H1 (cell line): ENCODE measurements at regions not wholly inside any gene's neighbourhood (a gene's known extent, or its start where the extent isn't known, plus 50 kb on each side); places are given as distances from the start of the nearest gene placed in this dataset.
A peak's percentile ranks its signal among the peaks of the same experiment; 100 is the strongest.

Experiments
- CTCF ChIA-PET: fragments of 300-600 bp; sonication (Branson Sonifier 250); formaldehyde crosslinking; loops from one replicate; lab custom pipeline; 2021; ENCODE audit not compliant: partially characterized antibody; lab: Charles Lee
- POLR2A ChIA-PET: fragments of 300-600 bp; sonication (Branson Sonifier 250); formaldehyde crosslinking; loops from one replicate; lab custom pipeline; 2021; ENCODE audit warnings: inconsistent platforms; ENCODE audit not compliant: partially characterized antibody; lab: Charles Lee
- DNase-seq, 2 experiments: peaks; one replicate each; pipeline versions ENCODE4 v3.0.0 to v3.0.0-alpha.2; 2010 to 2022; ENCODE audit warnings: low spot score in 2 of 2, low read depth in 1 of 2, mixed read lengths in 1 of 2
- FAIRE-seq: peaks from 2 replicates; lab custom pipeline; 2011; peaks lifted over from hg19 to GRCh38; lab: Jason Lieb, UNC
- H2AFZ ChIP-seq: 2 replicates; pipeline ENCODE4 v1.8.1; 2012; ENCODE audit warnings: low read length, inconsistent platforms
- H2AK5ac ChIP-seq: 2 replicates; pipeline ENCODE4 v1.6.1; 2013; ENCODE audit warnings: low read depth, low read length
- H2BK120ac ChIP-seq: replicated peaks from 2 replicates; pipeline ENCODE3; 2013; ENCODE audit warnings: low read depth, low read length, inconsistent platforms
- H2BK12ac ChIP-seq: 2 replicates; pipeline ENCODE4 v1.6.1; 2013; ENCODE audit warnings: low read depth, low read length
- H2BK15ac ChIP-seq: 2 replicates; pipeline ENCODE4 v1.6.1; 2013; ENCODE audit warnings: low read length
- H2BK20ac ChIP-seq: 2 replicates; pipeline ENCODE4 v1.6.1; 2013; ENCODE audit warnings: low read length
- H2BK5ac ChIP-seq: 2 replicates; pipeline ENCODE4 v1.6.1; 2013; ENCODE audit warnings: low read depth, low read length
- H3K14ac ChIP-seq: 2 replicates; pipeline ENCODE4 v1.6.1; 2013; ENCODE audit warnings: inconsistent platforms; ENCODE audit not compliant: insufficient read length
- H3K18ac ChIP-seq: 2 replicates; pipeline ENCODE4 v1.6.1; 2013; ENCODE audit warnings: low read length; ENCODE audit errors: extremely low read depth
- H3K23ac ChIP-seq: 2 replicates; pipeline ENCODE4 v1.6.1; 2013; ENCODE audit warnings: inconsistent platforms; ENCODE audit not compliant: insufficient read length
- H3K23me2 ChIP-seq: 2 replicates; pipeline ENCODE4 v1.6.1; 2013; ENCODE audit warnings: low read depth, low read length
- H3K27ac ChIP-seq: 2 replicates; pipeline ENCODE4 v1.6.1; 2011; ENCODE audit warnings: low read depth, low read length, inconsistent platforms
- H3K27me3 ChIP-seq, 4 experiments: replicated peaks in 1 of 4; 1 replicate in 1 of 4; 2 replicates in 3 of 4; pipeline versions ENCODE4 v1.6.1 to v1.8.1; 2011 to 2013; ENCODE audit warnings: low read length in 3 of 4, mild to moderate bottlenecking in 3 of 4, inconsistent platforms in 2 of 4, mixed read lengths in 2 of 4, moderate library complexity in 1 of 4; ENCODE audit not compliant: control insufficient read depth in 3 of 4, insufficient read depth in 3 of 4; ENCODE audit errors: extremely low read depth in 1 of 4
- H3K36me3 ChIP-seq, 4 experiments: 2 replicates each; pipeline versions ENCODE4 v1.6.1 to v1.8.1; 2011 to 2013; ENCODE audit warnings: mild to moderate bottlenecking in 4 of 4, low read length in 3 of 4, moderate library complexity in 2 of 4, control low read depth in 1 of 4, inconsistent platforms in 1 of 4; ENCODE audit not compliant: insufficient read depth in 4 of 4, control insufficient read depth in 2 of 4
- H3K4ac ChIP-seq: replicated peaks from 2 replicates; pipeline ENCODE3; 2013; ENCODE audit warnings: low read length, low read depth, mixed read lengths, inconsistent platforms; ENCODE audit not compliant: insufficient read length
- H3K4me1 ChIP-seq, 4 experiments: replicated peaks in 1 of 4; 1 replicate in 1 of 4; 2 replicates in 3 of 4; pipeline versions ENCODE4 v1.6.1 to v1.8.1; 2011 to 2013; ENCODE audit warnings: low read length in 3 of 4, inconsistent platforms in 2 of 4, mixed read lengths in 1 of 4; ENCODE audit not compliant: insufficient read depth in 4 of 4, control insufficient read depth in 3 of 4
- H3K4me2 ChIP-seq, 2 experiments: 2 replicates each; pipeline versions ENCODE4 v1.6.1 to v1.8.1; 2011 to 2013; ENCODE audit warnings: low read depth in 2 of 2, low read length in 2 of 2, control low read depth in 1 of 2, inconsistent platforms in 1 of 2, mild to moderate bottlenecking in 1 of 2; ENCODE audit not compliant: insufficient read depth in 1 of 2
- H3K4me3 ChIP-seq, 4 experiments: fragments of 200-600, 300-600 bp in 1 of 4; sonication (generic), shearing (Covaris generic), sonication (Bioruptor Twin) in 1 of 4; 2 replicates each; pipeline versions ENCODE4 v1.5.1 to v1.8.1; 2011 to 2016; ENCODE audit warnings: low read length in 4 of 4, low read depth in 3 of 4, control low read depth in 2 of 4, inconsistent platforms in 2 of 4, mild to moderate bottlenecking in 2 of 4, mixed read lengths in 1 of 4, moderate library complexity in 1 of 4; ENCODE audit not compliant: insufficient read depth in 2 of 4; ENCODE audit errors: extremely low read depth in 1 of 4
- H3K56ac ChIP-seq: replicated peaks from 2 replicates; pipeline ENCODE3; 2013; ENCODE audit warnings: low read depth, mild to moderate bottlenecking, mixed read lengths, low read length, inconsistent platforms; ENCODE audit not compliant: insufficient read length
- H3K79me1 ChIP-seq: 2 replicates; pipeline ENCODE4 v1.6.1; 2013; ENCODE audit warnings: low read depth, low read length, control low read depth
- H3K79me2 ChIP-seq, 2 experiments: 2 replicates each; pipeline versions ENCODE4 v1.6.1 to v1.8.1; 2012 to 2013; ENCODE audit warnings: low read length in 2 of 2, mild to moderate bottlenecking in 2 of 2, inconsistent platforms in 1 of 2; ENCODE audit not compliant: insufficient read depth in 2 of 2, control insufficient read depth in 1 of 2
- H3K9ac ChIP-seq, 4 experiments: replicated peaks in 1 of 4; 1 replicate in 1 of 4; 2 replicates in 3 of 4; pipeline versions ENCODE4 v1.6.1 to v1.8.1; 2011 to 2013; ENCODE audit warnings: low read depth in 3 of 4, low read length in 3 of 4, control low read depth in 2 of 4, mild to moderate bottlenecking in 2 of 4, moderate library complexity in 2 of 4, inconsistent platforms in 1 of 4; ENCODE audit errors: extremely low read depth in 1 of 4
- H3K9me3 ChIP-seq, 2 experiments: 2 replicates each; pipeline versions ENCODE4 v1.6.1 to v1.8.1; 2012 to 2013; ENCODE audit warnings: mild to moderate bottlenecking in 2 of 2, moderate library complexity in 2 of 2, control low read depth in 1 of 2, inconsistent platforms in 1 of 2, low read depth in 1 of 2, low read length in 1 of 2, mixed read lengths in 1 of 2; ENCODE audit not compliant: insufficient read depth in 2 of 2
- H4K20me1 ChIP-seq, 2 experiments: replicated peaks in 1 of 2; 2 replicates each; pipeline versions ENCODE3 to v1.8.1; 2011 to 2013; ENCODE audit warnings: inconsistent platforms in 2 of 2, low read length in 2 of 2, mild to moderate bottlenecking in 1 of 2; ENCODE audit not compliant: insufficient read depth in 2 of 2, control insufficient read depth in 1 of 2
- H4K5ac ChIP-seq: 2 replicates; pipeline ENCODE4 v1.6.1; 2013; ENCODE audit warnings: low read length, low read depth, mixed read lengths, inconsistent platforms; ENCODE audit not compliant: insufficient read length
- H4K8ac ChIP-seq: 2 replicates; pipeline ENCODE4 v1.8.0; 2013; ENCODE audit warnings: mild to moderate bottlenecking, moderate library complexity, low read length, inconsistent platforms; ENCODE audit not compliant: insufficient read depth; ENCODE audit errors: extremely low read depth
- H4K91ac ChIP-seq: replicated peaks from 2 replicates; pipeline ENCODE3; 2013; ENCODE audit warnings: low read length, mixed read lengths, inconsistent platforms; ENCODE audit not compliant: insufficient read length
- SAP30 ChIP-seq: fragments of 300-600 bp; sonication (generic); IDR thresholded peaks from 2 replicates; pipeline ENCODE4 v1.7.1; 2012; ENCODE audit warnings: low read length, moderate library complexity, mild to moderate bottlenecking, inconsistent platforms; ENCODE audit not compliant: insufficient read depth, insufficient replicate concordance
- WGBS, 2 experiments: shearing (Covaris generic) in 1 of 2; methylation state at CpG; one replicate each; pipeline versions ENCODE4 v1.1.6 to v1.1.7; 2013 to 2015; ENCODE audit warnings: low lambda C conversion rate in 2 of 2, mixed read lengths in 2 of 2, inconsistent platforms in 1 of 2, low coverage in 1 of 2, missing lambda C conversion rate in 1 of 2; ENCODE audit not compliant: insufficient replicate concordance in 2 of 2, insufficient coverage in 1 of 2, insufficient read length in 1 of 2; ENCODE audit errors: extremely low coverage in 1 of 2, missing lambda C conversion rate in 1 of 2; 5-methylcytosine and 5-hydroxymethylcytosine counted together
- TF ChIP-seq, protein P1 (sequence below), 3 experiments: IDR thresholded peaks; 1 replicate in 2 of 3; 2 replicates in 1 of 3; pipeline versions ENCODE4 v1.5.1 to v1.6.1; 2011; ENCODE audit warnings: low read length in 3 of 3, mild to moderate bottlenecking in 3 of 3, inconsistent platforms in 2 of 3, low read depth in 1 of 3, moderate library complexity in 1 of 3; ENCODE audit not compliant: insufficient read depth in 1 of 3; ENCODE audit errors: control extremely low read depth in 1 of 3

DNA sequence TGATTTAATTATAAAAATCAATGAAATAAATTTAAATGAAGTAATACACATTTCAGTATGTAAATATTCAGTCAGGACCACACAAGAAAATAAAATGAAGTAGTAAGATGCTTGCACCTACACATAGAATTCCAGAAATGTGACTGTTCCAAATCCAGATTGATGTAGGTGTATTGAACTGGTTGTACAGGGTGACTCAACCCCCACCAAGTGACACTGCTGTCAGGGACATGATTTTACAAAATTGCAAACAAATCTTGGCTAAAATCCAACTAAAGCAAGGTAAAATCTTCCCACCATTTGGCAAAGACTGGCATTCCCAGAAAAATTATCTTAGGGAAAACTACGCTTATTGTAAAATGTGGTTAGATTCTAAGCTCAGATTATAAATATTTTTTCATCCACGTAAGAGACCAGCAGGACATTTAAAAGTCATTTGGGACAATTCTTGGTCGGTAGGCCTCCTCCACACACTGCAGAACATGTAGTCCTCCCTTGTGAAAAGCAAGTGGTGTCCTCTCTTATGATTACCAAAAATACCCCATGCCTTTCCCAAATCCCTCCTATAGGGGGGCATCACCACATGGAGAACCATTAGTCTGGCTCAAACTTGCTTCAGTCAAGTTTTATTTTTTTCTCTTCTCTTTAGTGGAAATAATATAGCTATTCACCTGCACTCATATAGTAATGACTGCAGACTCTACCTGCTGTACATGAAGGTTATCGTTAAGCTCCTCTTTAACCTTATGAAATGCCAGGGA, 287.1 kb upstream of the SMIM30 start:
- DNase-seq, result no peak
- TF ChIP-seq, protein P1, sequence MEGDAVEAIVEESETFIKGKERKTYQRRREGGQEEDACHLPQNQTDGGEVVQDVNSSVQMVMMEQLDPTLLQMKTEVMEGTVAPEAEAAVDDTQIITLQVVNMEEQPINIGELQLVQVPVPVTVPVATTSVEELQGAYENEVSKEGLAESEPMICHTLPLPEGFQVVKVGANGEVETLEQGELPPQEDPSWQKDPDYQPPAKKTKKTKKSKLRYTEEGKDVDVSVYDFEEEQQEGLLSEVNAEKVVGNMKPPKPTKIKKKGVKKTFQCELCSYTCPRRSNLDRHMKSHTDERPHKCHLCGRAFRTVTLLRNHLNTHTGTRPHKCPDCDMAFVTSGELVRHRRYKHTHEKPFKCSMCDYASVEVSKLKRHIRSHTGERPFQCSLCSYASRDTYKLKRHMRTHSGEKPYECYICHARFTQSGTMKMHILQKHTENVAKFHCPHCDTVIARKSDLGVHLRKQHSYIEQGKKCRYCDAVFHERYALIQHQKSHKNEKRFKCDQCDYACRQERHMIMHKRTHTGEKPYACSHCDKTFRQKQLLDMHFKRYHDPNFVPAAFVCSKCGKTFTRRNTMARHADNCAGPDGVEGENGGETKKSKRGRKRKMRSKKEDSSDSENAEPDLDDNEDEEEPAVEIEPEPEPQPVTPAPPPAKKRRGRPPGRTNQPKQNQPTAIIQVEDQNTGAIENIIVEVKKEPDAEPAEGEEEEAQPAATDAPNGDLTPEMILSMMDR (IDR thresholded peaks at IDR 0.05; ENCODE audit: control extremely low read depth in 1 of 3, insufficient read depth in 1 of 3, low read depth in 1 of 3, low read length in 3 of 3), result peak in 2 of 3 experiments; percentile 6 to 26; a peak in 2 of 4 replicates
- no peak for TF ChIP-seq SAP30
- H2BK15ac ChIP-seq, result no peak overlapping the region
- H3K56ac ChIP-seq, result no peak overlapping the region
- no peak overlapping the region for H2BK20ac ChIP-seq
- H4K20me1 ChIP-seq, result no peaks in the 10 kb centered on the region
- no peak overlapping the region for H3K9ac ChIP-seq
- no peak overlapping the region for H3K4ac ChIP-seq
- H3K36me3 ChIP-seq, result no peaks in the 10 kb centered on the region
- no peak overlapping the region for H2BK5ac ChIP-seq
- WGBS, 2 experiments, result 94% methylated on average over 4 of the region's 4 CpGs; no CpG with 5 or more reads in 1 of the 2 experiments
- no peaks in the 10 kb centered on the region for H3K23me2 ChIP-seq
- no peak overlapping the region for H4K5ac ChIP-seq
- H3K79me2 ChIP-seq, result no peaks in the 10 kb centered on the region
- H2AFZ ChIP-seq, result no peak overlapping the region
- H2BK12ac ChIP-seq, result no peak overlapping the region
- FAIRE-seq, result no peak
- no peaks in the 10 kb centered on the region for H3K9me3 ChIP-seq
- no peak overlapping the region for H4K8ac ChIP-seq
- ChIA-PET POLR2A (no interaction called here), CTCF (interaction anchor here (0.7 to 4.4 kb wide), 14 partner anchors 10 to 919 kb away, joined by 3 to 37 read pairs (median 4); no protein-coding TSS in a partner anchor)
- H3K4me2 ChIP-seq, result no peak overlapping the region
- H3K4me3 ChIP-seq, result no peak overlapping the region
- no peaks in the 10 kb centered on the region for H3K79me1 ChIP-seq
- no peak overlapping the region for H2BK120ac ChIP-seq
- H2AK5ac ChIP-seq, result no peak overlapping the region
- H4K91ac ChIP-seq, result no peak overlapping the region
- H3K18ac ChIP-seq, result no peak overlapping the region
- no peaks in the 10 kb centered on the region for H3K4me1 ChIP-seq
- no peak overlapping the region for H3K14ac ChIP-seq
- no peak overlapping the region for H3K23ac ChIP-seq
- H3K27me3 ChIP-seq, result no peaks in the 10 kb centered on the region
- H3K27ac ChIP-seq, result no peak overlapping the region
